Liver (tissue), 7 donors: ENCODE measurements at regions not wholly inside any gene's neighbourhood (a gene's known extent, or its start where the extent isn't known, plus 50 kb on each side); places are given as distances from the start of the nearest gene placed in this dataset.

Experiments
- DNase-seq: peaks from one replicate; pipeline ENCODE4 v3.0.0-alpha.2; 2017; ENCODE audit warnings: low spot score
- H3K27ac ChIP-seq, 2 donors: one replicate each; pipeline ENCODE4 v1.7.0; 2013; ENCODE audit warnings: inconsistent platforms in 2 of 2, low read length in 2 of 2, control low read depth in 1 of 2, low read depth in 1 of 2, mild to moderate bottlenecking in 1 of 2
- H3K27me3 ChIP-seq, 4 donors: one replicate each; pipeline versions ENCODE4 v1.6.1 to v1.7.0; 2013; ENCODE audit warnings: low read length in 3 of 4, inconsistent platforms in 1 of 4, mild to moderate bottlenecking in 1 of 4, moderate library complexity in 1 of 4; ENCODE audit not compliant: control insufficient read depth in 4 of 4, insufficient read depth in 4 of 4
- H3K36me3 ChIP-seq, 4 donors: one replicate each; pipeline versions ENCODE4 v1.6.1 to v1.7.0; 2013; ENCODE audit warnings: low read length in 3 of 4, mild to moderate bottlenecking in 3 of 4, low read depth in 1 of 4, moderate library complexity in 1 of 4; ENCODE audit not compliant: control insufficient read depth in 4 of 4, insufficient read depth in 3 of 4
- H3K4me1 ChIP-seq, 4 donors: one replicate each; pipeline versions ENCODE4 v1.6.1 to v1.7.0; 2013; ENCODE audit warnings: low read length in 3 of 4, mild to moderate bottlenecking in 3 of 4, moderate library complexity in 1 of 4; ENCODE audit not compliant: control insufficient read depth in 4 of 4, insufficient read depth in 4 of 4
- H3K4me3 ChIP-seq, 3 donors: one replicate each; pipeline versions ENCODE4 v1.6.1 to v1.7.0; 2013; ENCODE audit warnings: low read length in 3 of 3, control low read depth in 1 of 3, low read depth in 1 of 3, mild to moderate bottlenecking in 1 of 3
- H3K9ac ChIP-seq, 2 donors: one replicate each; pipeline ENCODE4 v1.7.0; 2013; ENCODE audit warnings: low read length in 2 of 2, mild to moderate bottlenecking in 2 of 2, moderate library complexity in 2 of 2, control low read depth in 1 of 2, low read depth in 1 of 2
- H3K9me3 ChIP-seq, 4 donors: one replicate each; pipeline versions ENCODE4 v1.6.1 to v1.7.0; 2013; ENCODE audit warnings: low read length in 3 of 4; ENCODE audit not compliant: control insufficient read depth in 4 of 4
- FOXA1 ChIP-seq: IDR thresholded peaks from 2 replicates; pipeline ENCODE4 v1.6.1; 2016; ENCODE audit warnings: antibody characterized with exemption
- FOXA2 ChIP-seq: IDR thresholded peaks from 2 replicates; pipeline ENCODE4 v1.6.1; 2016; ENCODE audit warnings: antibody characterized with exemption
- HNF4A ChIP-seq, 2 donors: conservative IDR thresholded peaks; 2 replicates each; pipeline ENCODE4 v1.6.1; 2016; ENCODE audit warnings: antibody characterized with exemption in 2 of 2, mild to moderate bottlenecking in 2 of 2
- HNF4G ChIP-seq: IDR thresholded peaks from 2 replicates; pipeline ENCODE4 v1.6.1; 2016; ENCODE audit warnings: antibody characterized with exemption
- JUND ChIP-seq, 2 donors: IDR thresholded peaks; 2 replicates each; pipeline ENCODE4 v1.6.1; 2016; ENCODE audit warnings: antibody characterized with exemption in 2 of 2
- NR2F2 ChIP-seq: IDR thresholded peaks from 2 replicates; pipeline ENCODE4 v1.6.1; 2016; ENCODE audit warnings: antibody characterized with exemption
- RAD21 ChIP-seq, 2 donors: IDR thresholded peaks; 2 replicates each; pipeline ENCODE4 v1.6.1; 2016; ENCODE audit warnings: antibody characterized with exemption in 2 of 2, mild to moderate bottlenecking in 2 of 2
- RXRA ChIP-seq, 2 donors: IDR thresholded peaks; 2 replicates each; pipeline ENCODE4 v1.6.1; 2017 to 2018; ENCODE audit warnings: antibody characterized with exemption in 2 of 2, mild to moderate bottlenecking in 1 of 2
- SP1 ChIP-seq: IDR thresholded peaks from 2 replicates; pipeline ENCODE4 v1.6.1; 2018; ENCODE audit warnings: antibody characterized with exemption, mild to moderate bottlenecking
- TAF1 ChIP-seq: conservative IDR thresholded peaks from 2 replicates; pipeline ENCODE4 v1.6.1; 2016; ENCODE audit warnings: antibody characterized with exemption, mild to moderate bottlenecking
- YY1 ChIP-seq: IDR thresholded peaks from 2 replicates; pipeline ENCODE4 v1.6.1; 2016; ENCODE audit warnings: antibody characterized with exemption, mild to moderate bottlenecking
- WGBS: extraction: QIAGEN DNeasy Blood & Tissue Kit; methylation state at CpG from one replicate; pipeline ENCODE4 v1.1.7; 2013; 5-methylcytosine and 5-hydroxymethylcytosine counted together
- TF ChIP-seq, protein P1 (sequence below): IDR thresholded peaks from 2 replicates; pipeline ENCODE4 v1.6.1; 2016; ENCODE audit warnings: antibody characterized with exemption
- TF ChIP-seq, protein P2 (sequence below): IDR thresholded peaks from 2 replicates; pipeline ENCODE4 v1.6.1; 2016; ENCODE audit warnings: antibody characterized with exemption
- TF ChIP-seq, protein P3 (sequence below): IDR thresholded peaks from 2 replicates; pipeline ENCODE4 v1.6.1; 2016; ENCODE audit warnings: antibody characterized with exemption
- TF ChIP-seq, protein P4 (sequence below): IDR thresholded peaks from 2 replicates; pipeline ENCODE4 v1.6.1; 2016; ENCODE audit warnings: antibody characterized with exemption, mild to moderate bottlenecking
- donor health status: healthy.
- donor health status: healthy.
- donor health status: healthy.
- donor health status: healthy.

DNA sequence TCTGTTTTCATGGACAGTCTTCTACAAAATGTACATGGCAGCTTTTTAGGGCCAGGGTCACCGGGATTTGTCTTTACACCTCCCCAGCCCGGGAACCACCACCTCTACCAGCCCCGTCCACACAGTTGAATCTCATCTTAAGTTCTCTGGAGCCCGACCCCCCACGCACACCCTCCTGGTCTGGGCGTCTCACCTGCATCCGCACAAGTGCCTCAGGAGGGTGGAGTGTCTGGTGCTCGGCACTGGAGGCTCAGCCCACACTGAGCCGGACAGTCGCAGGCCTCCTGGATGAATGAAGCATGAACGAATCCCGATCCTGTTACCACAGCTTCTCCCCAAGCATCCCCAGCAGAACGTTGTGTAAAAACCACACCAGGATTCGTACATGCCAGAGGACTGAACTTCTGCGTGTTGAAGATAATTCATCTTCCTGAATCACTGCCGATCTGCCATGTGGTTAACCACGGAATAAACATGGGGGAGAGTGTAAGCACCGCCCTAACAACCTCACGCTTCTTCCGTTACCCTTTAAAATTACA is 162.0 kb downstream of the RTP5 start:
- H3K27ac ChIP-seq = no peak overlapping the region
- H3K27me3 ChIP-seq = no peaks in the 10 kb centered on the region
- peaks cover 0 to 9% (median 5%) of the 10 kb centered on the region in 4 donors for H3K4me1 ChIP-seq
- DNase-seq = no peak
- 80% methylated on average over 20 of the region's 20 CpGs for WGBS
- H3K4me3 ChIP-seq = no peak overlapping the region
- H3K9ac ChIP-seq = no peak overlapping the region
- no peaks in the 10 kb centered on the region for H3K9me3 ChIP-seq
- TF ChIP-seq FOXA2 = no peak
- no peak for TF ChIP-seq RAD21 (IDR thresholded peaks at IDR 0.05)
- TF ChIP-seq, protein P1, sequence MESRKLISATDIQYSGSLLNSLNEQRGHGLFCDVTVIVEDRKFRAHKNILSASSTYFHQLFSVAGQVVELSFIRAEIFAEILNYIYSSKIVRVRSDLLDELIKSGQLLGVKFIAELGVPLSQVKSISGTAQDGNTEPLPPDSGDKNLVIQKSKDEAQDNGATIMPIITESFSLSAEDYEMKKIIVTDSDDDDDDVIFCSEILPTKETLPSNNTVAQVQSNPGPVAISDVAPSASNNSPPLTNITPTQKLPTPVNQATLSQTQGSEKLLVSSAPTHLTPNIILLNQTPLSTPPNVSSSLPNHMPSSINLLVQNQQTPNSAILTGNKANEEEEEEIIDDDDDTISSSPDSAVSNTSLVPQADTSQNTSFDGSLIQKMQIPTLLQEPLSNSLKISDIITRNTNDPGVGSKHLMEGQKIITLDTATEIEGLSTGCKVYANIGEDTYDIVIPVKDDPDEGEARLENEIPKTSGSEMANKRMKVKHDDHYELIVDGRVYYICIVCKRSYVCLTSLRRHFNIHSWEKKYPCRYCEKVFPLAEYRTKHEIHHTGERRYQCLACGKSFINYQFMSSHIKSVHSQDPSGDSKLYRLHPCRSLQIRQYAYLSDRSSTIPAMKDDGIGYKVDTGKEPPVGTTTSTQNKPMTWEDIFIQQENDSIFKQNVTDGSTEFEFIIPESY = no peak
- no peaks in the 10 kb centered on the region for H3K36me3 ChIP-seq

DNA sequence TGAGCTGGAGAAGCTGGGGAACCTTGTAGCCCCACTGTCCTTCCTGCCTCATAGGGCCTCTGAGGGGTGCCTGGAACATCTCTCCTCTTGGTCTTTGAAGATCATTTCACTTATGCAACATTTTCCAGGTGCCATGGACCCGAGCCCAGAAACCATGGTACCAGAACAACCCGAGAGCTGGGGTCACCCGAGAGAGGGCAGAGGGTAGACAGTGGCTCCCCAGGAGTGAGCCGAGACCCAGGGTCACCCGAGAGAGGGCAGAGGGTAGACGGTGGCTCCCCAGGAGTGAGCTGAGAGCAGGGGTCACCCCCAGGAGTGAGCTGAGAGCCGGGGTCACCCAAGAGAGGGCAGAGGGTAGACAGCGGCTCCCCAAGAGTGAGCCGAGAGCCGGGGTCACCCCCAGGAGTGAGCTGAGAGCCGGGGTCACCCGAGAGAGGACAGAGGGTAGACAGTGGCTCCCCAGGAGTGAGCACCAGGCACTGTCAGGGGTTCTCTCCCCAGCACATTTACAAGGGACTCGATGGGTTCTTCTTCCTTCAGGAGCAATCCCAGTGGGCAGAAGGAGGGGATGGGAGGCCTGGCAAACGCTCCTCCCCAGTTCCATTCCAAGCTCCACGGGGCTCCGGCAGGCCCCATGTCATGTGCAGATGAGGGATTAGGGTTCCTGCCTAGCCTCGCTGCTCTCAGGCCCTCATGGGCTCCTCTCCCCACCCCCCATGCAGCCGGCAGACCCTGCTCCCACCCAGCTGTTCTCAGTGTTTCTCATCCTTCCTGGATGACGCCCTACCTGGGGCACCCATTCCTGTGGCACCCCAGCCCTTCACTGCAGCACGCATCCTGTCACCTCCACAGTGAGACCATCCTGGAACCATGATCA is 163.5 kb downstream of the RTP5 start:
- Histone ChIP-seq H3K27me3 (no peaks in the 10 kb centered on the region), H3K27ac (no peak overlapping the region)
- 88% methylated on average over 20 of the region's 20 CpGs for WGBS

DNA sequence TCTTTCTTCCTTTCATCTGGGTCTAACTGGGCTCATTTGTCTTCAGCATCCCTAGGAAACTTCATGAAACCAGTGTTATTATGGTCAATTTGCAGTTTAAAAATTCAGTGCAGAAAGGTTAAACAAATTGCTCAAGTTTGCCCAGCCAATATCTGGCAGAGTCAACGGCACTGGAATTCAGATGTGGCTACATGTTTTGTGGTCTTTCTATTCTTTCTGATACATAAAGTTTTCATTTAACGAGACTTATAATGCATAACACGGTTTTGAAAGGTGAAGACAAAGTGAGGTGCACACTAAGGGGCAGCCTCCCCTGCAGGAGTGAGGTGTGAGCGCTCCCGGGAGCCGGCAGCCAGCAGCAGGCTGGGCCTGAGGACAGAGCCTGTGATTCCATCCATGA is 164.6 kb downstream of the RTP5 start:
- no peak overlapping the region for H3K9ac ChIP-seq
- WGBS = 69% methylated on average over 6 of the region's 6 CpGs
- H3K27ac ChIP-seq = no peak overlapping the region
- peaks cover 6 to 18% (median 15%) of the 10 kb centered on the region in 4 donors for H3K4me1 ChIP-seq
- H3K27me3 ChIP-seq = no peaks in the 10 kb centered on the region
- no peaks in the 10 kb centered on the region for H3K9me3 ChIP-seq
- DNase-seq = no peak
- no peaks in the 10 kb centered on the region for H3K36me3 ChIP-seq
- H3K4me3 ChIP-seq = no peak overlapping the region
- no peak for TF ChIP-seq FOXA1
- no peak for TF ChIP-seq SP1
- no peak for TF ChIP-seq NR2F2
- TF ChIP-seq, protein P2, sequence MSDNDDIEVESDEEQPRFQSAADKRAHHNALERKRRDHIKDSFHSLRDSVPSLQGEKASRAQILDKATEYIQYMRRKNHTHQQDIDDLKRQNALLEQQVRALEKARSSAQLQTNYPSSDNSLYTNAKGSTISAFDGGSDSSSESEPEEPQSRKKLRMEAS = no peak
- no peak for TF ChIP-seq YY1
- no peak for TF ChIP-seq TAF1
- no peak for TF ChIP-seq HNF4G
- TF ChIP-seq, protein P1 = no peak
- TF ChIP-seq RAD21 (IDR thresholded peaks at IDR 0.05) = no peak
- no peak for TF ChIP-seq RXRA (IDR thresholded peaks at IDR 0.05)
- TF ChIP-seq, protein P3, sequence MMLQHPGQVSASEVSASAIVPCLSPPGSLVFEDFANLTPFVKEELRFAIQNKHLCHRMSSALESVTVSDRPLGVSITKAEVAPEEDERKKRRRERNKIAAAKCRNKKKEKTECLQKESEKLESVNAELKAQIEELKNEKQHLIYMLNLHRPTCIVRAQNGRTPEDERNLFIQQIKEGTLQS = no peak
- TF ChIP-seq, protein P4, sequence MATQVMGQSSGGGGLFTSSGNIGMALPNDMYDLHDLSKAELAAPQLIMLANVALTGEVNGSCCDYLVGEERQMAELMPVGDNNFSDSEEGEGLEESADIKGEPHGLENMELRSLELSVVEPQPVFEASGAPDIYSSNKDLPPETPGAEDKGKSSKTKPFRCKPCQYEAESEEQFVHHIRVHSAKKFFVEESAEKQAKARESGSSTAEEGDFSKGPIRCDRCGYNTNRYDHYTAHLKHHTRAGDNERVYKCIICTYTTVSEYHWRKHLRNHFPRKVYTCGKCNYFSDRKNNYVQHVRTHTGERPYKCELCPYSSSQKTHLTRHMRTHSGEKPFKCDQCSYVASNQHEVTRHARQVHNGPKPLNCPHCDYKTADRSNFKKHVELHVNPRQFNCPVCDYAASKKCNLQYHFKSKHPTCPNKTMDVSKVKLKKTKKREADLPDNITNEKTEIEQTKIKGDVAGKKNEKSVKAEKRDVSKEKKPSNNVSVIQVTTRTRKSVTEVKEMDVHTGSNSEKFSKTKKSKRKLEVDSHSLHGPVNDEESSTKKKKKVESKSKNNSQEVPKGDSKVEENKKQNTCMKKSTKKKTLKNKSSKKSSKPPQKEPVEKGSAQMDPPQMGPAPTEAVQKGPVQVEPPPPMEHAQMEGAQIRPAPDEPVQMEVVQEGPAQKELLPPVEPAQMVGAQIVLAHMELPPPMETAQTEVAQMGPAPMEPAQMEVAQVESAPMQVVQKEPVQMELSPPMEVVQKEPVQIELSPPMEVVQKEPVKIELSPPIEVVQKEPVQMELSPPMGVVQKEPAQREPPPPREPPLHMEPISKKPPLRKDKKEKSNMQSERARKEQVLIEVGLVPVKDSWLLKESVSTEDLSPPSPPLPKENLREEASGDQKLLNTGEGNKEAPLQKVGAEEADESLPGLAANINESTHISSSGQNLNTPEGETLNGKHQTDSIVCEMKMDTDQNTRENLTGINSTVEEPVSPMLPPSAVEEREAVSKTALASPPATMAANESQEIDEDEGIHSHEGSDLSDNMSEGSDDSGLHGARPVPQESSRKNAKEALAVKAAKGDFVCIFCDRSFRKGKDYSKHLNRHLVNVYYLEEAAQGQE = no peak
- no peak for TF ChIP-seq FOXA2
- TF ChIP-seq JUND (IDR thresholded peaks at IDR 0.05) = no peak
- no peak for TF ChIP-seq HNF4A (conservative IDR thresholded peaks at IDR 0.05)

More for the DNA sequence above, 163.5 kb downstream of the RTP5 start:
- Histone ChIP-seq H3K4me1 (peaks cover 0 to 9% (median 6%) of the 10 kb centered on the region in 4 donors), H3K9ac (no peak overlapping the region), H3K4me3 (no peak overlapping the region), H3K9me3 (no peaks in the 10 kb centered on the region), H3K36me3 (no peaks in the 10 kb centered on the region)
- no peak for TF ChIP-seq NR2F2
- TF ChIP-seq, protein P3 = no peak
- TF ChIP-seq, protein P2 = no peak
- no peak for TF ChIP-seq YY1
- no peak for TF ChIP-seq FOXA2
- no peak for TF ChIP-seq RAD21 (IDR thresholded peaks at IDR 0.05)
- no peak for TF ChIP-seq JUND (IDR thresholded peaks at IDR 0.05)
- TF ChIP-seq HNF4G = no peak
- DNase-seq = no peak
